ENCODE measurements at regions not wholly inside any gene's neighbourhood (a gene's known extent, or its start where the extent isn't known, plus 50 kb on each side); places are given as distances from the start of the nearest gene placed in this dataset.

DNA sequence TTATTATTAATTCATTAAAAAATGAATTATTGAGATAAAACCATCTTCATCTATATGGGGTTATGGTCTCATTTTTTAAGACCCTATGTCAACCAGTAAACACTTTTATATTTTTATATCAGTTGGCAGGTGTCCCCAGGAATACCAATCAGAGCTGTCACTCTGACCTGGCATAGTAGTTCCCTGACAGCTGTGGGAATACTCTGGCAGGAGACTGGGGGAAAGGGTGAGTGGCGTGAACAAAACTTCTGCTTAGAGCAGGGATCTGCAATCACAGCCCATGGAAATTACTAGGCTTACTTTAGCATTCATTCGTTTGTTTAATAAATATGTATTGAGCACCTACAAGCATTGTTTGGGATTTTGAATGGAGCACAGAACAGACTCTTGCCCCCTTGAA is 254.1 kb upstream of the KLF3 start:
- Histone ChIP-seq H3K4ac (ENCODE audit: low read depth, low read length) (no peak overlapping the region), H2BK120ac (ENCODE audit: insufficient read depth, low read length, poor library complexity) (no peak overlapping the region), H3K23ac (ENCODE audit: low read length) (no peak overlapping the region), H3K27me3 (ENCODE audit: insufficient read depth, low read length) (no peaks in the 10 kb centered on the region), H2BK12ac (ENCODE audit: low read length) (no peak overlapping the region), H3K18ac (ENCODE audit: low read length) (no peak overlapping the region), H3K79me1 (ENCODE audit: low read length) (no peaks in the 10 kb centered on the region), H4K8ac (ENCODE audit: low read depth, low read length) (no peak overlapping the region), H3K4me3 (ENCODE audit: low read depth, low read length) (no peak overlapping the region), H3K4me2 (ENCODE audit: low read length) (no peak overlapping the region), H3K14ac (ENCODE audit: low read length) (no peak overlapping the region), H2AK5ac (ENCODE audit: low read length) (no peak overlapping the region), H2AFZ (ENCODE audit: insufficient read depth, low read length, poor library complexity) (no peak overlapping the region), H3K9ac (ENCODE audit: low read length) (no peak overlapping the region), H3K9me3 (ENCODE audit: insufficient read depth, low read depth, low read length) (no peaks in the 10 kb centered on the region), H2BK5ac (ENCODE audit: low read depth, low read length, poor library complexity) (no peak overlapping the region), H3K79me2 (ENCODE audit: control insufficient read depth, insufficient read depth, low read length, poor library complexity) (no peaks in the 10 kb centered on the region), H3K27ac (ENCODE audit: low read depth, low read length) (no peak overlapping the region), H3K36me3 (ENCODE audit: control insufficient read depth in 1 of 2, insufficient read depth in 2 of 2, low read length in 2 of 2) (no peaks in the 10 kb centered on the region), H4K91ac (ENCODE audit: low read depth, low read length) (no peak overlapping the region), H4K12ac (ENCODE audit: low read depth, low read length) (no peak overlapping the region), H3K4me1 (ENCODE audit: control insufficient read depth in 1 of 2, insufficient read depth in 2 of 2, low read length in 2 of 2) (no peaks in the 10 kb centered on the region)
- no peak for DNase-seq
- WGBS (ENCODE audit: extremely low coverage, insufficient coverage, insufficient read length): no CpG with 5 or more reads among the region's 2 CpGs

DNA sequence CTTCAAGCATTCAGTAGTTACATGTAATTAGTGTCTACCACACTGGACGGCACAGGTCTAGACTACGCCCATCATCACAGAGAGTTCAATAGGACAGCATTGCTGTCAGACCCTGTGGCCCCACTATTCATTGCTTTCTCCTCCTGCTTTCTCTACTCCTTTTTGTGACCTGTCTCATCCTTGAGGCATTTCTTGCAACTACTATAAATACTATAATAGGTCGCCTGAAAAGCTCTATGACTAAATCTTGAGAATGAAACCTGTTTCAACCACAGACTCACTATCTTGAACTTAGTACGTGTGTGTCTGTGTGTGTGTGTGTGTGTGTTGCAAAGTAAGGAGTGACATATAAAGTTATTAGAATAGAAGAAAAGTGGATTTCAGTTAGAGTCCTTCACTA is 252.9 kb upstream of the KLF3 start:
- no peak overlapping the region for H3K23ac ChIP-seq (ENCODE audit: low read length)
- H3K27me3 ChIP-seq (ENCODE audit: insufficient read depth, low read length): no peaks in the 10 kb centered on the region
- H3K9me3 ChIP-seq (ENCODE audit: insufficient read depth, low read depth, low read length): peaks cover 2% of the 10 kb centered on the region
- no peak overlapping the region for H4K8ac ChIP-seq (ENCODE audit: low read depth, low read length)
- H3K14ac ChIP-seq (ENCODE audit: low read length): no peak overlapping the region
- no peak overlapping the region for H2BK120ac ChIP-seq (ENCODE audit: insufficient read depth, low read length, poor library complexity)
- H2BK12ac ChIP-seq (ENCODE audit: low read length): no peak overlapping the region
- no peaks in the 10 kb centered on the region for H3K4me1 ChIP-seq (ENCODE audit: control insufficient read depth in 1 of 2, insufficient read depth in 2 of 2, low read length in 2 of 2)
- H2AK5ac ChIP-seq (ENCODE audit: low read length): no peak overlapping the region
- H2AFZ ChIP-seq (ENCODE audit: insufficient read depth, low read length, poor library complexity): no peak overlapping the region
- H3K9ac ChIP-seq (ENCODE audit: low read length): no peak overlapping the region
- H2BK5ac ChIP-seq (ENCODE audit: low read depth, low read length, poor library complexity): no peak overlapping the region
- H3K4ac ChIP-seq (ENCODE audit: low read depth, low read length): no peak overlapping the region
- H3K79me2 ChIP-seq (ENCODE audit: control insufficient read depth, insufficient read depth, low read length, poor library complexity): no peaks in the 10 kb centered on the region
- H4K91ac ChIP-seq (ENCODE audit: low read depth, low read length): no peak overlapping the region
- no peak overlapping the region for H3K4me2 ChIP-seq (ENCODE audit: low read length)
- no peak overlapping the region for H3K18ac ChIP-seq (ENCODE audit: low read length)
- H3K79me1 ChIP-seq (ENCODE audit: low read length): no peaks in the 10 kb centered on the region
- no peak overlapping the region for H4K12ac ChIP-seq (ENCODE audit: low read depth, low read length)
- no CpG with 5 or more reads among the region's 4 CpGs for WGBS (ENCODE audit: extremely low coverage, insufficient coverage, insufficient read length)
- DNase-seq: peak in 1 of 2 donors; percentile 19
- H3K4me3 ChIP-seq (ENCODE audit: low read depth, low read length): no peak overlapping the region
- no peaks in the 10 kb centered on the region for H3K36me3 ChIP-seq (ENCODE audit: control insufficient read depth in 1 of 2, insufficient read depth in 2 of 2, low read length in 2 of 2)
- no peak overlapping the region for H3K27ac ChIP-seq (ENCODE audit: low read depth, low read length)

DNA sequence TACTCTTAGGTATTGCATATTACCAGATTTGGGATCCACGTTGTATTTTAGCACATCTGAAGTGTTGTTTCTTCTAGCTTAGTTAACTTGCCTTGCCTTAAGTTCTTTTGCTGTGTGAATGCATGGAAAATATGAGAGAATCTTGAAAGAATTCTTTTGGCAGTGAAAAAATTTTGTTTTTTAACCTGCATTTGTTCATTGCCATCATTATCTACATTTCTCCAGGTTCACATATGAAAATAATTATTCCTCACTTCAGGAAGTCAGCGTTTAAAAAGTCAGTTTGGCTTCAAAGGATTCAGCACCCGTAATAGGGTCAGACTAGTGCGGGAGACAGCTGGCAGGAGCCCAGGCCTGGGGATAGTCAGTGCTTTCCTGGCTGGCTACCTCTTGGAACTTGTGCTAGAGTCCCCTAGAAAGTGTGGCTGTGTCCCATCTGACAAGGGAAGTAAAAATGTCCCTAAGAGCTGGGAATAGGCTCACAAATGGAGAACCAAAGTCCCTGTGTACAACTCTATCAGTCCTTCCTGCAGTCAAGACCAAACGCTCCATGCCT is 251.9 kb upstream of the KLF3 start:
- H3K27me3 ChIP-seq (ENCODE audit: insufficient read depth, low read length): no peaks in the 10 kb centered on the region

DNA sequence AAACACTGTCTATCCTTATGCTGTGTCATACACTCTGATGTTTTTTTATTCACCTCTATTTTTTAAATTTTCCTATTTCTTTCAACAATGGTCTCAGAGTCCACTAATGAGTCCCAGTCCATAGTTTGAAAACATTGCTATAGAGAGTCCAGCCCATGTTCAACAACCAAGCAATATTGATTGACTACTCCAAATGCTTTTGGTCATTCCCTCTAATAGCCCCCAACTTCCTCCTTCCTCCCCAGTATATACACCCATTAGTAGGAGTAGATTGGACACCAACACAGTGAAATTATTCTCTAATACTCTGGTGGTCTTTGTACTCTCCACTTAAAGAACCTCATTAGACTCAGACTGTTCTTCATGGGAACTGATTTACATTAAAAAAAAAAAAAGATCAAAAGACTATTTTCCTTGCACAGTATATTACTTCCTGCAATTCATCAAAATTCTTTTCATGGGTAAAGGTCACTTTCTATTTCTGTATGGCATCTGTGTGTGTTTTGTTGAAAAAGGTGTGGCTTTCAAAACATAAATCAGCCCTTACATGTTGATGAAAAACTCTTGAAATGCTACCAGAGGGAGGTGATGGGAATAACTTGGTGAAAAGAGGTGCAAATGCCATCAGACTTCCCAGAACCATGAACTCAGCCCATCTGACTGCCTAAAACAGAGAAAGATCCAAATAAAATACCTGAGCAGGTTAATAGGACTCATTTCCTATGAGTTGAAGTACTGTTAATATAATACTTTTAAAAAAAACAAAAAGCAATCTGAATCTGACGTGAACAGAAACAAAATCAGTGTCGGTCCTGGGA is 250.3 kb upstream of the KLF3 start:
- no peak overlapping the region for H3K14ac ChIP-seq (ENCODE audit: low read length)
- no peaks in the 10 kb centered on the region for H3K4me1 ChIP-seq (ENCODE audit: control insufficient read depth in 1 of 2, insufficient read depth in 2 of 2, low read length in 2 of 2)
- H2BK120ac ChIP-seq (ENCODE audit: insufficient read depth, low read length, poor library complexity): no peak overlapping the region
- H3K9ac ChIP-seq (ENCODE audit: low read length): no peak overlapping the region
- no peak overlapping the region for H3K23ac ChIP-seq (ENCODE audit: low read length)
- H3K4me2 ChIP-seq (ENCODE audit: low read length): no peak overlapping the region
- H4K12ac ChIP-seq (ENCODE audit: low read depth, low read length): no peak overlapping the region
- no peak overlapping the region for H2BK12ac ChIP-seq (ENCODE audit: low read length)
- no peak overlapping the region for H2AK5ac ChIP-seq (ENCODE audit: low read length)
- H3K79me2 ChIP-seq (ENCODE audit: control insufficient read depth, insufficient read depth, low read length, poor library complexity): no peaks in the 10 kb centered on the region
- no peak overlapping the region for H3K4ac ChIP-seq (ENCODE audit: low read depth, low read length)
- H2BK5ac ChIP-seq (ENCODE audit: low read depth, low read length, poor library complexity): no peak overlapping the region
- DNase-seq: no peak
- H3K27ac ChIP-seq (ENCODE audit: low read depth, low read length): no peak overlapping the region
- H2AFZ ChIP-seq (ENCODE audit: insufficient read depth, low read length, poor library complexity): no peak overlapping the region
- no peaks in the 10 kb centered on the region for H3K27me3 ChIP-seq (ENCODE audit: insufficient read depth, low read length)
- no peaks in the 10 kb centered on the region for H3K36me3 ChIP-seq (ENCODE audit: control insufficient read depth in 1 of 2, insufficient read depth in 2 of 2, low read length in 2 of 2)
- no peak overlapping the region for H4K8ac ChIP-seq (ENCODE audit: low read depth, low read length)
- H3K4me3 ChIP-seq (ENCODE audit: low read depth, low read length): no peak overlapping the region
- H3K9me3 ChIP-seq (ENCODE audit: insufficient read depth, low read depth, low read length): peaks cover 2% of the 10 kb centered on the region
- H3K18ac ChIP-seq (ENCODE audit: low read length): no peak overlapping the region
- H3K79me1 ChIP-seq (ENCODE audit: low read length): no peaks in the 10 kb centered on the region
- no CpG with 5 or more reads among the region's 2 CpGs for WGBS (ENCODE audit: extremely low coverage, insufficient coverage, insufficient read length)
- H4K91ac ChIP-seq (ENCODE audit: low read depth, low read length): no peak overlapping the region

More for the DNA sequence above, 251.9 kb upstream of the KLF3 start:
- no peak overlapping the region for H3K4me3 ChIP-seq (ENCODE audit: low read depth, low read length)
- H3K79me1 ChIP-seq (ENCODE audit: low read length): no peaks in the 10 kb centered on the region
- no peak overlapping the region for H3K18ac ChIP-seq (ENCODE audit: low read length)
- H4K91ac ChIP-seq (ENCODE audit: low read depth, low read length): no peak overlapping the region
- H2AK5ac ChIP-seq (ENCODE audit: low read length): no peak overlapping the region
- no CpG with 5 or more reads among the region's 5 CpGs for WGBS (ENCODE audit: extremely low coverage, insufficient coverage, insufficient read length)
- H3K4ac ChIP-seq (ENCODE audit: low read depth, low read length): no peak overlapping the region
- no peak overlapping the region for H3K4me2 ChIP-seq (ENCODE audit: low read length)
- no peak overlapping the region for H2BK5ac ChIP-seq (ENCODE audit: low read depth, low read length, poor library complexity)
- H3K4me1 ChIP-seq (ENCODE audit: control insufficient read depth in 1 of 2, insufficient read depth in 2 of 2, low read length in 2 of 2): no peaks in the 10 kb centered on the region
- no peak overlapping the region for H3K14ac ChIP-seq (ENCODE audit: low read length)
- no peak overlapping the region for H2BK120ac ChIP-seq (ENCODE audit: insufficient read depth, low read length, poor library complexity)
- peak in 1 of 2 donors; percentile 28 for DNase-seq
- H4K12ac ChIP-seq (ENCODE audit: low read depth, low read length): no peak overlapping the region
- no peak overlapping the region for H4K8ac ChIP-seq (ENCODE audit: low read depth, low read length)
- H2BK12ac ChIP-seq (ENCODE audit: low read length): no peak overlapping the region
- no peak overlapping the region for H2AFZ ChIP-seq (ENCODE audit: insufficient read depth, low read length, poor library complexity)
- H3K9ac ChIP-seq (ENCODE audit: low read length): no peak overlapping the region
- no peaks in the 10 kb centered on the region for H3K36me3 ChIP-seq (ENCODE audit: control insufficient read depth in 1 of 2, insufficient read depth in 2 of 2, low read length in 2 of 2)
- H3K23ac ChIP-seq (ENCODE audit: low read length): no peak overlapping the region
- H3K27ac ChIP-seq (ENCODE audit: low read depth, low read length): no peak overlapping the region
- peaks cover 2% of the 10 kb centered on the region for H3K9me3 ChIP-seq (ENCODE audit: insufficient read depth, low read depth, low read length)
- no peaks in the 10 kb centered on the region for H3K79me2 ChIP-seq (ENCODE audit: control insufficient read depth, insufficient read depth, low read length, poor library complexity)
